ENCODE measurements at regions not wholly inside any gene's neighbourhood (a gene's known extent, or its start where the extent isn't known, plus 50 kb on each side); places are given as distances from the start of the nearest gene placed in this dataset.
A peak's percentile ranks its signal among the peaks of the same experiment; 100 is the strongest.

- TF ChIP-seq CTCF (IDR thresholded peaks at IDR 0.05), result no peak
- H3K36me3 Mint-ChIP-seq (ENCODE audit: unreplicated experiment), result no peaks in the 10 kb centered on the region
- H3K27me3 Mint-ChIP-seq (ENCODE audit: unreplicated experiment), result no peaks in the 10 kb centered on the region
- peak; percentile 21 for DNase-seq (ENCODE audit: extremely low spot score, unreplicated experiment)
- no peaks in the 10 kb centered on the region for H3K9me3 Mint-ChIP-seq (ENCODE audit: unreplicated experiment)
- H3K4me1 Mint-ChIP-seq (ENCODE audit: unreplicated experiment), result peaks cover 67% of the 10 kb centered on the region
- no peak overlapping the region for H3K4me3 Mint-ChIP-seq (ENCODE audit: unreplicated experiment)
- no peak overlapping the region for H3K27ac Mint-ChIP-seq (ENCODE audit: unreplicated experiment)
These were observed 143.4 kb upstream of the PKDCC start for GRCh38 chr2:41904459-41904858.

GRCh38 chr2:41905597-41906337 is 142.1 kb upstream of the PKDCC start:
- Mint-ChIP-seq H3K27ac (ENCODE audit: unreplicated experiment) (peak overlapping the region; percentile 27), H3K27me3 (ENCODE audit: unreplicated experiment) (no peaks in the 10 kb centered on the region), H3K36me3 (ENCODE audit: unreplicated experiment) (no peaks in the 10 kb centered on the region), H3K9me3 (ENCODE audit: unreplicated experiment) (no peaks in the 10 kb centered on the region), H3K4me3 (ENCODE audit: unreplicated experiment) (no peak overlapping the region), H3K4me1 (ENCODE audit: unreplicated experiment) (peaks cover 60% of the 10 kb centered on the region)
- TF ChIP-seq CTCF (IDR thresholded peaks at IDR 0.05), result no peak
- peak; percentile 27 for DNase-seq (ENCODE audit: extremely low spot score, unreplicated experiment)

GRCh38 chr2:41906338-41906725 is 141.5 kb upstream of the PKDCC start:
- no peak for TF ChIP-seq CTCF (IDR thresholded peaks at IDR 0.05)
- H3K4me3 Mint-ChIP-seq (ENCODE audit: unreplicated experiment), result no peak overlapping the region
- peak overlapping the region; percentile 27 for H3K27ac Mint-ChIP-seq (ENCODE audit: unreplicated experiment)
- peak; percentile 80 for DNase-seq (ENCODE audit: extremely low spot score, unreplicated experiment)
- peaks cover 61% of the 10 kb centered on the region for H3K4me1 Mint-ChIP-seq (ENCODE audit: unreplicated experiment)
- no peaks in the 10 kb centered on the region for H3K27me3 Mint-ChIP-seq (ENCODE audit: unreplicated experiment)
- no peaks in the 10 kb centered on the region for H3K9me3 Mint-ChIP-seq (ENCODE audit: unreplicated experiment)
- no peaks in the 10 kb centered on the region for H3K36me3 Mint-ChIP-seq (ENCODE audit: unreplicated experiment)

- TF ChIP-seq CTCF (IDR thresholded peaks at IDR 0.05), result no peak
- Mint-ChIP-seq H3K4me1 (ENCODE audit: unreplicated experiment) (peaks cover 61% of the 10 kb centered on the region), H3K36me3 (ENCODE audit: unreplicated experiment) (no peaks in the 10 kb centered on the region), H3K27ac (ENCODE audit: unreplicated experiment) (no peak overlapping the region), H3K27me3 (ENCODE audit: unreplicated experiment) (no peaks in the 10 kb centered on the region), H3K9me3 (ENCODE audit: unreplicated experiment) (no peaks in the 10 kb centered on the region), H3K4me3 (ENCODE audit: unreplicated experiment) (no peak overlapping the region)
- peak; percentile 62 for DNase-seq (ENCODE audit: extremely low spot score, unreplicated experiment)
These were observed 140.7 kb upstream of the PKDCC start for GRCh38 chr2:41907141-41907540.

GRCh38 chr2:41907771-41908207 is 140.0 kb upstream of the PKDCC start:
- Mint-ChIP-seq H3K4me1 (ENCODE audit: unreplicated experiment) (peaks cover 61% of the 10 kb centered on the region), H3K9me3 (ENCODE audit: unreplicated experiment) (no peaks in the 10 kb centered on the region), H3K27ac (ENCODE audit: unreplicated experiment) (no peak overlapping the region), H3K36me3 (ENCODE audit: unreplicated experiment) (no peaks in the 10 kb centered on the region), H3K4me3 (ENCODE audit: unreplicated experiment) (no peak overlapping the region), H3K27me3 (ENCODE audit: unreplicated experiment) (no peaks in the 10 kb centered on the region)
- peak; percentile 13 for DNase-seq (ENCODE audit: extremely low spot score, unreplicated experiment)
- no peak for TF ChIP-seq CTCF (IDR thresholded peaks at IDR 0.05)
